Coronary artery (tissue), 2 donors: ENCODE measurements at regions not wholly inside any gene's neighbourhood (a gene's known extent, or its start where the extent isn't known, plus 50 kb on each side); places are given as distances from the start of the nearest gene placed in this dataset.

Experiments used
- DNase-seq: peaks from one replicate; pipeline ENCODE4 v3.0.0-alpha.2; 2017; ENCODE audit warnings: low spot score
- H3K27ac ChIP-seq, 2 donors: fragments of 200-600 bp; sonication (generic); one replicate each; pipeline ENCODE4 v1.5.1; 2016 to 2019
- H3K4me3 ChIP-seq: fragments of 200-600 bp; sonication (generic); 2 replicates; pipeline ENCODE4 v1.5.1; 2016; ENCODE audit warnings: mild to moderate bottlenecking, moderate library complexity
- TF ChIP-seq, protein P1 (sequence below): fragments of 200-600 bp; sonication (generic); IDR thresholded peaks from one replicate; pipeline ENCODE4 v1.5.1; 2019; ENCODE audit warnings: antibody characterized with exemption

DNA sequence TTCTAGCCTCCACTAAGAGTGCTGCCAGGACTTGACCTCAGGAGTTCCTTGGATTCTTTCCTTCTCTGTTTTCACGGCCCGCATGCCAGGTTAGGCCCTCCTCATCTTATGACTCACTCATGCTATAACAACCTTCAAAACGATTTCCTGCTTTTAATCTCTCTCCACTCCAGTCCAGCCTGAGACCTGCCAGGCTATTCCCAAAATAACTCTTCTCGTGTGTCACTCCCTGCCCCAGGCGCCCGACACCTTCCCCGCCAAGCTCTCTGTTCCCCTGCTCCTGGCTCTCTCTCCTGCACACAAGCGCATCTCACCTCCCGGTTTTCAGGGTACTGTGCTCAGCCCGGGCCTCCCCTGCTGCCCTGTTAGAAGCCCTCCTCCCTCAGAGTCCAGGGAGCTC lies 64.1 kb upstream of the RPS6KA2 start:
- H3K27ac ChIP-seq = no peak overlapping the region
- DNase-seq = no peak
- TF ChIP-seq, protein P1, sequence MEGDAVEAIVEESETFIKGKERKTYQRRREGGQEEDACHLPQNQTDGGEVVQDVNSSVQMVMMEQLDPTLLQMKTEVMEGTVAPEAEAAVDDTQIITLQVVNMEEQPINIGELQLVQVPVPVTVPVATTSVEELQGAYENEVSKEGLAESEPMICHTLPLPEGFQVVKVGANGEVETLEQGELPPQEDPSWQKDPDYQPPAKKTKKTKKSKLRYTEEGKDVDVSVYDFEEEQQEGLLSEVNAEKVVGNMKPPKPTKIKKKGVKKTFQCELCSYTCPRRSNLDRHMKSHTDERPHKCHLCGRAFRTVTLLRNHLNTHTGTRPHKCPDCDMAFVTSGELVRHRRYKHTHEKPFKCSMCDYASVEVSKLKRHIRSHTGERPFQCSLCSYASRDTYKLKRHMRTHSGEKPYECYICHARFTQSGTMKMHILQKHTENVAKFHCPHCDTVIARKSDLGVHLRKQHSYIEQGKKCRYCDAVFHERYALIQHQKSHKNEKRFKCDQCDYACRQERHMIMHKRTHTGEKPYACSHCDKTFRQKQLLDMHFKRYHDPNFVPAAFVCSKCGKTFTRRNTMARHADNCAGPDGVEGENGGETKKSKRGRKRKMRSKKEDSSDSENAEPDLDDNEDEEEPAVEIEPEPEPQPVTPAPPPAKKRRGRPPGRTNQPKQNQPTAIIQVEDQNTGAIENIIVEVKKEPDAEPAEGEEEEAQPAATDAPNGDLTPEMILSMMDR = no peak

DNA sequence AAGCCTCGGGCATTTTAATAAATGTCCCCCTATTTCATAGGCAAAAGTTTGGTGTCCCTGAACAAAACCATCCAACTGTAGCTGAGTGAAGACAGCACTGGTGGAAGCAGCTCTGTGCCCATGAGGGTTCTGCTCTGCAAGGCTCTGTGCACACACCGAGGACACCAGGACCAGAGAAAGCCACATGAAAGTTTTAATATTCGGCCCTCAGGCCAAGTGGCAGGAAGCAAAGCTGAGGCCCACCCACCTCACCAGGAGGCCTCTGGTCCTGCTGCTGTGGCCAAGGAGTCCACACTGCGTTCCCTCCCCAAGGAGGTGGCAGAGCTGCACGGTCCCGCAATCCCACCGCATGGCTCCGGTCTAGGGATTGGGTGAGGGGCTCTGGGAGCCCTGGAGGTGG lies 62.6 kb upstream of the RPS6KA2 start:
- H3K4me3 ChIP-seq = no peak overlapping the region
- no peak overlapping the region for H3K27ac ChIP-seq
- no peak for DNase-seq
- TF ChIP-seq, protein P1 = no peak

More for the DNA sequence above, 64.1 kb upstream of the RPS6KA2 start:
- no peak overlapping the region for H3K4me3 ChIP-seq

DNA sequence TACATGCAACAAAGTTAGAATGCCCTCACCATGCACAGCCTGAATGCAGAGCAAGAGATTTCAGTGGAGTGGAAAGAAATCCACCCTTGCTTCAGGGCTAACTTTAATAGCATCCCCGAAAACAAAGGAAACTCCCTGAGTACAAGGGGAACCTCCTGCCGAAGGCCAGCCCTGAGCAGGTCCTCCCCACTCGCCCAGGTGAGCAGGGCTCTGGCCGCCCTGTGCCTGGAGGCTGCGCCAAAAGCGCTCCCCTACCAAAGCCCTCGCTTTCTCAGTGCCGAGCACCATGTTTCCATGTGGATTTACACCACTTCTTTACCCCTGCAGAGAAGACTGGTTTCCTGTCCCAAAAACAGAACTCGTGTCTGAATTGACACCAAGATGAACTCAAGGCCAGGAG lies 61.9 kb upstream of the RPS6KA2 start:
- no peak overlapping the region for H3K27ac ChIP-seq
- no peak overlapping the region for H3K4me3 ChIP-seq
- TF ChIP-seq, protein P1 = no peak
- DNase-seq = no peak

DNA sequence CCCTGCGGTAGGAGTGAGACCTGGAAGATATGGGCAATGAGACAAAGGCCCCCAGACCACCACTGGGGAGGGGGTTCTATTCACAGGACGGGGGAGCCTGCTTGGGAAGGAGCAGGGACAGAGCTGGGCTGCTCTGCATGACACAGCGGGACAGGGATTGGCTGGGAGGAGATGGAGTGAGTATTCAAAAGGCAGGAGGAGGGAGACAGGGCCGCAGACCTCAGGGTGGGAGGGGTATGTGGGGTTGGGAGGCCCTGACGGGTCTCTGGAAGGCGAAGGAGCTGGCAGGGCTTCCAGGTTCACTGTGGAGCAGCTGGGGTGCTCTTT lies 60.8 kb upstream of the RPS6KA2 start:
- TF ChIP-seq, protein P1 = no peak
- no peak overlapping the region for H3K27ac ChIP-seq
- no peak overlapping the region for H3K4me3 ChIP-seq
- no peak for DNase-seq

DNA sequence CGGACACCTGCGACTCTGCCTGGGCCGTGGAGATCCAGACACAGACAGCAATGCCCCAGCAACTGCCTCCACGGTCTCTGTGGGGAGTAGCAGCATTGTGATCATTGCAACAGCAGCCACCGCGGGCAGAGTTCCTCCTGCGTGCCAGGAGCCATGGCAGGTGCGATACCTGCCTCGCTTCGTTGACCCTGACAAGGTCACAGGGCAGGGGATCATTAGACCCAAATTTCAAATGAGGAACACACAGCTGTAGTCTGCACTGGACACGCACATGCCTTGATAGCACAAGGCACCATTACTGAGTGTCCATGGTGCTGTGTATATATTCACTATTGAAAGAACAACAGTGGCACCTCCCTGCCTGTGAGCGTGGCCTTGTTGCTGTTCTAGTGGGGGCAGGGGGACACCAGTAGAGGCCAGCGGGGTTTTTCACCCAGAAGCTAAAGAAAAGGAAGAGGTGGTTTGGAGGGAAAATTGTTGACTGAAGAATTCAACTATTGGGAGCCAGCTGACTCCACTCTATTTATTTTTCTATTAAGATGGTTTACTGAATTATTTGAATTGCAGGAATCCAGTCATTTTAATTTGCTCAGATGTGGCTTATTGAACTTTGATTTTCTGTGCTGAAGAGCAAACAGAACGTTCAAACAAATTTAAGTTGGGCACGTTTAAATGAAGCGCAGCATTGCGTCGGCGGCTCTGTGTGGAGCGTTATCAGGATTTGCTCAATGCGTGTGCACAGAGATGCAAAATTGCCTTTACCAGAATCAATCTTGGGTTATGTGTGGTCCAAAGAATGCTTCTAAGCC lies 60.2 kb upstream of the RPS6KA2 start:
- Histone ChIP-seq H3K27ac (no peak overlapping the region), H3K4me3 (no peak overlapping the region)
- DNase-seq = no peak
- TF ChIP-seq, protein P1 = no peak

DNA sequence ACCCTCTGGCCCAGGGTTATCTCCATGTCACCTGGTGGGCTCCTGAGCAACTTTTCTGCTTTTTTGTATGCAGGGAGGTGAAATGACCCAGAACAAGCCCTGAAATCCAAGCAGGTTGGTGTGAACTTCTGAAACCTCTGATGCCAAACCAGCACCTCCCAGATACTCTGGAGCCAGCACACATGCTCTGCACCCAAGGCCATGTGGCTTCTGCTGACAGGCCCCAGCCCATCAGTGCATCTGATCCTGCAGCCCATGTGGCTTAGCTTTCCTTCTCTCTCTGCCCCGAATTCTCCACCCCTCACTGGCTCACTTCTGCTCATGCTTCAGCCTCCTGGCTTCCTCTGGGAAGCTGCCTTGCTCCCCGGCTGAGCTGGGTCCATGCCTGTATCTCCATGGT lies 59.3 kb upstream of the RPS6KA2 start:
- H3K4me3 ChIP-seq = no peak overlapping the region
- TF ChIP-seq, protein P1 = no peak
- H3K27ac ChIP-seq = no peak overlapping the region
- DNase-seq = no peak

DNA sequence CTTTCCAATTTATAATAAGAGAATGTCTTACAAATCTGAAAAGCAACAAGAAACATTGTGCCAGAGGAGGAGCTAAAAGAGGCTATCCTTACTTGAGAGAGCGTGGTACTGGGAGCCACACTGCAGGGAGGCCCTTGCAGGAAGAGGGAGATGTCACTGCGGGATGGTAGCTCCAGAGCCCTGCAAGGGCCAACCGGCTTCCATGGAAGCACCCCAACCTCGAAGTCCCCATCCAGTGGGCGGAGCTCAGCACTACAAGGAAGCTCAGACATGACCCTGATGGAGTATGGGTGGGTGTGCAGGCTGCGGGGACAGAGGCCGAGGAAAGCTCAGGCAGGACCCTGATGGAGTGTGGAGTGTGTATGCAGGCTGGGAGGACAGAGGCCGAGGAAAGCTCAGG lies 57.8 kb upstream of the RPS6KA2 start:
- TF ChIP-seq, protein P1 = no peak
- DNase-seq = no peak
- H3K27ac ChIP-seq = no peak overlapping the region
- H3K4me3 ChIP-seq = no peak overlapping the region
